GM23338 (cell line): ENCODE measurements at regions not wholly inside any gene's neighbourhood (a gene's known extent, or its start where the extent isn't known, plus 50 kb on each side); places are given as distances from the start of the nearest gene placed in this dataset.

Source experiments
- ATAC-seq: fragments of 200-7000 bp; cut with Tn5 transposase; 3 replicates; pipeline ENCODE4 v1.9.1; 2020
- DNase-seq: peaks from one replicate; pipeline ENCODE4 v3.0.0-alpha.2; 2015; ENCODE audit warnings: low spot score
- H2AFZ ChIP-seq: fragments of 200-600 bp; sonication (generic); 2 replicates; pipeline ENCODE4 v1.8.0; 2016; ENCODE audit warnings: antibody characterized with exemption, mild to moderate bottlenecking, moderate library complexity
- H3F3A ChIP-seq: fragments of 200-600 bp; sonication (generic); replicated peaks from 2 replicates; pipeline ENCODE4 v1.8.0; 2017; ENCODE audit warnings: antibody characterized with exemption, mixed run types, low read depth
- H3K27ac ChIP-seq: fragments of 200-600 bp; sonication (generic); 2 replicates; pipeline ENCODE4 v1.6.1; 2016; ENCODE audit warnings: low read depth
- H3K27me3 ChIP-seq: fragments of 200-600 bp; sonication (generic); 2 replicates; pipeline ENCODE4 v1.8.0; 2016; ENCODE audit warnings: mild to moderate bottlenecking, mixed run types, moderate library complexity; ENCODE audit not compliant: insufficient read depth
- H3K36me3 ChIP-seq: fragments of 200-600 bp; sonication (generic); 2 replicates; pipeline ENCODE4 v1.8.0; 2016; ENCODE audit warnings: mild to moderate bottlenecking; ENCODE audit not compliant: insufficient read depth
- H3K4me1 ChIP-seq: fragments of 200-600 bp; sonication (generic); 2 replicates; pipeline ENCODE4 v1.8.0; 2016; ENCODE audit warnings: mild to moderate bottlenecking, moderate library complexity; ENCODE audit not compliant: insufficient read depth
- H3K4me2 ChIP-seq: fragments of 200-600 bp; sonication (generic); 2 replicates; pipeline ENCODE4 v1.7.1; 2017; ENCODE audit warnings: mixed run types
- H3K4me3 ChIP-seq: fragments of 200-600 bp; sonication (generic); 2 replicates; pipeline ENCODE4 v1.6.1; 2016; ENCODE audit warnings: mixed run types
- H3K79me2 ChIP-seq: fragments of 200-600 bp; sonication (generic); replicated peaks from 2 replicates; pipeline ENCODE4 v1.8.0; 2017; ENCODE audit warnings: mild to moderate bottlenecking; ENCODE audit not compliant: insufficient read depth
- H3K9me2 ChIP-seq: fragments of 200-600 bp; sonication (generic); 2 replicates; pipeline ENCODE4 v1.8.0; 2017; ENCODE audit not compliant: insufficient read depth
- H4K20me1 ChIP-seq: fragments of 200-600 bp; sonication (generic); replicated peaks from 2 replicates; pipeline ENCODE4 v1.8.0; 2017; ENCODE audit warnings: mild to moderate bottlenecking; ENCODE audit not compliant: insufficient read depth
- H3K27ac Mint-ChIP-seq: 2 replicates; pipeline ENCODE4 v1.8.0; 2020; ENCODE audit warnings: inconsistent platforms, mild to moderate bottlenecking, moderate library complexity, mixed read lengths
- H3K27me3 Mint-ChIP-seq: 3 replicates; pipeline ENCODE4 v1.8.0; 2022; ENCODE audit warnings: low read depth, mild to moderate bottlenecking, moderate library complexity, mixed read lengths, inconsistent platforms; ENCODE audit not compliant: insufficient read depth, poor library complexity
- H3K36me3 Mint-ChIP-seq: 3 replicates; pipeline ENCODE4 v1.8.0; 2021; ENCODE audit warnings: low read depth, mild to moderate bottlenecking, inconsistent platforms, moderate library complexity, mixed read lengths
- H3K4me1 Mint-ChIP-seq: 3 replicates; pipeline ENCODE4 v1.8.0; 2020; ENCODE audit warnings: mild to moderate bottlenecking, inconsistent platforms, mixed read lengths
- H3K4me3 Mint-ChIP-seq: 3 replicates; pipeline ENCODE4 v1.8.0; 2021; ENCODE audit warnings: moderate library complexity, mild to moderate bottlenecking, inconsistent platforms, mixed read lengths
- H3K9me3 Mint-ChIP-seq: 3 replicates; pipeline ENCODE4 v1.8.0; 2020; ENCODE audit warnings: moderate library complexity, mild to moderate bottlenecking, inconsistent platforms, mixed read lengths
- CREB1 ChIP-seq: fragments of 250-450 bp; sonication (Bioruptor Pico); IDR thresholded peaks from 2 replicates; pipeline ENCODE4 v1.5.0; 2020; ENCODE audit warnings: low read depth, mild to moderate bottlenecking, moderate library complexity
- CTCF ChIP-seq, 2 experiments: fragments of 200-600 bp in 1 of 2; sonication (generic) in 1 of 2; conservative IDR thresholded peaks; 2 replicates each; pipeline versions ENCODE4 v1.5.1 to v1.6.1; 2016 to 2017; ENCODE audit warnings: antibody characterized with exemption in 2 of 2, low read depth in 2 of 2, mild to moderate bottlenecking in 2 of 2, moderate library complexity in 1 of 2
- ETS1 ChIP-seq: IDR thresholded peaks from 2 replicates; pipeline ENCODE4 v1.6.1; 2016; ENCODE audit warnings: antibody characterized with exemption
- EZH2 ChIP-seq: fragments of 200-600 bp; sonication (generic); IDR thresholded peaks from one replicate; pipeline ENCODE4 v1.8.0; 2017; ENCODE audit warnings: antibody characterized with exemption, mild to moderate bottlenecking, low read depth; ENCODE audit not compliant: unreplicated experiment
- EZH2phosphoT487 ChIP-seq: fragments of 200-600 bp; sonication (generic); IDR thresholded peaks from one replicate; pipeline ENCODE4 v1.8.1; 2018; ENCODE audit warnings: antibody characterized with exemption; ENCODE audit not compliant: unreplicated experiment
- JUNB ChIP-seq: IDR thresholded peaks from one replicate; pipeline ENCODE4 v1.6.1; 2016; ENCODE audit warnings: antibody characterized with exemption; ENCODE audit not compliant: unreplicated experiment
- NANOG ChIP-seq: IDR thresholded peaks from 2 replicates; pipeline ENCODE4 v1.6.1; 2016; ENCODE audit warnings: antibody characterized with exemption, borderline replicate concordance
- STAT1 ChIP-seq: IDR thresholded peaks from one replicate; pipeline ENCODE4 v1.6.1; 2016; ENCODE audit warnings: antibody characterized with exemption; ENCODE audit not compliant: unreplicated experiment
- ZNF114 ChIP-seq: fragments of 250-450 bp; sonication (Bioruptor Pico); IDR thresholded peaks from 2 replicates; pipeline ENCODE4 v1.5.0; 2020; ENCODE audit warnings: mild to moderate bottlenecking, moderate library complexity
- ZNF331 ChIP-seq: fragments of 250-450 bp; sonication (Bioruptor Pico); IDR thresholded peaks from 2 replicates; pipeline ENCODE4 v1.5.0; 2020; ENCODE audit warnings: low read depth, mild to moderate bottlenecking, moderate library complexity

GRCh38 chr3:81087607-81088006, 673.8 kb downstream of the GBE1 start:
- Histone ChIP-seq H3K27me3 (no peaks in the 10 kb centered on the region), H3K4me3 (no peak overlapping the region), H4K20me1 (no peaks in the 10 kb centered on the region), H3K4me2 (no peak overlapping the region), H3F3A (no peaks in the 10 kb centered on the region), H3K36me3 (no peaks in the 10 kb centered on the region; the same call in 1 of the 2 replicates), H3K9me2 (no peaks in the 10 kb centered on the region), H3K79me2 (no peaks in the 10 kb centered on the region), H3K4me1 (no peaks in the 10 kb centered on the region), H2AFZ (no peak overlapping the region), H3K27ac (no peak overlapping the region)
- DNase-seq (no peak), ATAC-seq (no peak)
- no peak overlapping the region for H3K4me3 Mint-ChIP-seq
- no peaks in the 10 kb centered on the region for H3K27me3 Mint-ChIP-seq
- peaks cover 15% of the 10 kb centered on the region; the same call in 2 of the 3 replicates for H3K36me3 Mint-ChIP-seq
- H3K9me3 Mint-ChIP-seq: peaks cover 17% of the 10 kb centered on the region
- no peak for TF ChIP-seq CREB1 (CRISPR knock-in tag)
- TF ChIP-seq CTCF (conservative IDR thresholded peaks at IDR 0.05; ENCODE audit: low read depth in 2 of 2): no peak
- no peak for TF ChIP-seq ZNF114 (CRISPR knock-in tag)
- TF ChIP-seq EZH2: no peak
- TF ChIP-seq JUNB: no peak
- TF ChIP-seq STAT1: no peak
- no peak for TF ChIP-seq ETS1
- no peak for TF ChIP-seq EZH2phosphoT487
- no peaks in the 10 kb centered on the region for H3K4me1 Mint-ChIP-seq
- H3K27ac Mint-ChIP-seq: no peak overlapping the region

GRCh38 chr3:81086348-81086747, 675.1 kb downstream of the GBE1 start:
- Histone ChIP-seq H3K4me2 (no peak overlapping the region), H3K4me1 (no peaks in the 10 kb centered on the region), H3F3A (no peaks in the 10 kb centered on the region), H3K27ac (no peak overlapping the region), H3K27me3 (no peaks in the 10 kb centered on the region), H3K4me3 (no peak overlapping the region), H4K20me1 (no peaks in the 10 kb centered on the region), H2AFZ (no peak overlapping the region), H3K36me3 (no peaks in the 10 kb centered on the region; the same call in 1 of the 2 replicates), H3K79me2 (no peaks in the 10 kb centered on the region), H3K9me2 (no peaks in the 10 kb centered on the region)
- Mint-ChIP-seq H3K27me3 (no peaks in the 10 kb centered on the region), H3K9me3 (peaks cover 13% of the 10 kb centered on the region), H3K27ac (no peak overlapping the region), H3K36me3 (peaks cover 11% of the 10 kb centered on the region; the same call in 2 of the 3 replicates), H3K4me1 (no peaks in the 10 kb centered on the region), H3K4me3 (no peak overlapping the region)
- TF ChIP-seq EZH2phosphoT487 (no peak), ZNF331 (CRISPR knock-in tag) (no peak), EZH2 (no peak), NANOG (no peak)
- ATAC-seq: no peak
- no peak for DNase-seq
